WTC11 (cell line): ENCODE measurements at regions not wholly inside any gene's neighbourhood (a gene's known extent, or its start where the extent isn't known, plus 50 kb on each side); places are given as distances from the start of the nearest gene placed in this dataset.

ENCODE experiments used
- ZNF121 ChIP-seq: sonication (generic); formaldehyde crosslinking; IDR thresholded peaks from 2 replicates; pipeline ENCODE4 v1.8.0; 2023; ENCODE audit warnings: missing genetic modification reagents
- ZNF281 ChIP-seq: sonication (generic); formaldehyde crosslinking; IDR thresholded peaks from 2 replicates; pipeline ENCODE4 v1.8.0; 2023; ENCODE audit warnings: mild to moderate bottlenecking, missing genetic modification reagents
- TF ChIP-seq, protein P1 (sequence below): sonication (generic); formaldehyde crosslinking; conservative IDR thresholded peaks from 2 replicates; pipeline ENCODE4 v1.8.1; 2022; ENCODE audit warnings: mild to moderate bottlenecking, missing genetic modification reagents
- TF ChIP-seq, protein P2 (sequence below): fragments of 200-600 bp; IDR thresholded peaks from 2 replicates; pipeline ENCODE4 v1.8.0; 2022; ENCODE audit warnings: antibody characterized with exemption

DNA sequence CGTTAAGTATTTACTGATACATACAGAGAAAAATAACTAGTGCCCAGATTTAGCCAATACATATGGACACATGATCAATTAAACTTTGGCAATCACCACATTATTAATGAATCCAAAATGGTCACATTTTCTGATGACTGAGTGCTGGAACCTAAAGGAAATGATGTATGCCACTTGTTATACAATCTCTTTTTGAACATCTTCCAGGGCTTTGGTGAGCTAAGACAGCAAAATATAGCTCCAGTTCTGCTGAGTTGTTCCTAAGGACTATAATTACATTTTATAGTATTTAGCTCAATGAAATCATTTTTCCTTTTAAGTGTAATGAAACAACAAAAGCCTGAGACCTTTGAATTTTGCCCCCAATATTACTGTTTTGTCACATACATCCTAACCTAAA, 329.1 kb upstream of the ATP2B1 start:
- TF ChIP-seq, protein P1, sequence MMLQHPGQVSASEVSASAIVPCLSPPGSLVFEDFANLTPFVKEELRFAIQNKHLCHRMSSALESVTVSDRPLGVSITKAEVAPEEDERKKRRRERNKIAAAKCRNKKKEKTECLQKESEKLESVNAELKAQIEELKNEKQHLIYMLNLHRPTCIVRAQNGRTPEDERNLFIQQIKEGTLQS (CRISPR knock-in tag) = no peak
- TF ChIP-seq ZNF121 (CRISPR knock-in tag) (no peak), ZNF281 (no peak)
- TF ChIP-seq, protein P2, sequence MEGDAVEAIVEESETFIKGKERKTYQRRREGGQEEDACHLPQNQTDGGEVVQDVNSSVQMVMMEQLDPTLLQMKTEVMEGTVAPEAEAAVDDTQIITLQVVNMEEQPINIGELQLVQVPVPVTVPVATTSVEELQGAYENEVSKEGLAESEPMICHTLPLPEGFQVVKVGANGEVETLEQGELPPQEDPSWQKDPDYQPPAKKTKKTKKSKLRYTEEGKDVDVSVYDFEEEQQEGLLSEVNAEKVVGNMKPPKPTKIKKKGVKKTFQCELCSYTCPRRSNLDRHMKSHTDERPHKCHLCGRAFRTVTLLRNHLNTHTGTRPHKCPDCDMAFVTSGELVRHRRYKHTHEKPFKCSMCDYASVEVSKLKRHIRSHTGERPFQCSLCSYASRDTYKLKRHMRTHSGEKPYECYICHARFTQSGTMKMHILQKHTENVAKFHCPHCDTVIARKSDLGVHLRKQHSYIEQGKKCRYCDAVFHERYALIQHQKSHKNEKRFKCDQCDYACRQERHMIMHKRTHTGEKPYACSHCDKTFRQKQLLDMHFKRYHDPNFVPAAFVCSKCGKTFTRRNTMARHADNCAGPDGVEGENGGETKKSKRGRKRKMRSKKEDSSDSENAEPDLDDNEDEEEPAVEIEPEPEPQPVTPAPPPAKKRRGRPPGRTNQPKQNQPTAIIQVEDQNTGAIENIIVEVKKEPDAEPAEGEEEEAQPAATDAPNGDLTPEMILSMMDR = no peak
